Lower leg skin (tissue), 4 donors: ENCODE measurements at regions not wholly inside any gene's neighbourhood (a gene's known extent, or its start where the extent isn't known, plus 50 kb on each side); places are given as distances from the start of the nearest gene placed in this dataset.

Experiments used
- DNase-seq, 2 donors: peaks; one replicate each; pipeline ENCODE4 v3.0.0-alpha.2; 2019; ENCODE audit warnings: low spot score in 2 of 2
- H3K4me3 ChIP-seq: fragments of 200-600 bp; sonication (generic); 2 replicates; pipeline ENCODE4 v1.5.1; 2017; ENCODE audit warnings: mild to moderate bottlenecking, low read depth; ENCODE audit not compliant: poor library complexity, severe bottlenecking
- CTCF ChIP-seq, 3 donors: fragments of 450-650 bp; IDR thresholded peaks; one replicate each; pipeline ENCODE4 v1.5.1; 2016; ENCODE audit warnings: antibody characterized with exemption in 3 of 3, mild to moderate bottlenecking in 3 of 3, moderate library complexity in 2 of 3
- POLR2A ChIP-seq, 2 donors: fragments of 450-650 bp; IDR thresholded peaks; one replicate each; pipeline ENCODE4 v1.6.1; 2016 to 2017; ENCODE audit warnings: antibody characterized with exemption in 2 of 2, mild to moderate bottlenecking in 1 of 2, moderate library complexity in 1 of 2
- WGBS, 2 donors: methylation state at CpG; one replicate each; pipeline ENCODE4 v1.1.5; 2018; 5-methylcytosine and 5-hydroxymethylcytosine counted together
- intact Hi-C: fragments of 100-400 bp; cut with DNase I; formaldehyde crosslinking; loops from one replicate; pipeline ENCODE4 v1.15.0; 2023; ENCODE audit warnings: low total_unique reads

- WGBS, 2 donors = 82 to 83% methylated on average over 1 of the region's 1 CpG
- TF ChIP-seq CTCF (IDR thresholded peaks at IDR 0.05) (no peak), POLR2A (IDR thresholded peaks at IDR 0.05) (no peak)
- H3K4me3 ChIP-seq = no peak overlapping the region
- intact Hi-C loops = no loop called here
- no peak for DNase-seq
Observed at GRCh38 chr2:184026961-184027360, 571.4 kb upstream of the ZNF804A start.

DNA sequence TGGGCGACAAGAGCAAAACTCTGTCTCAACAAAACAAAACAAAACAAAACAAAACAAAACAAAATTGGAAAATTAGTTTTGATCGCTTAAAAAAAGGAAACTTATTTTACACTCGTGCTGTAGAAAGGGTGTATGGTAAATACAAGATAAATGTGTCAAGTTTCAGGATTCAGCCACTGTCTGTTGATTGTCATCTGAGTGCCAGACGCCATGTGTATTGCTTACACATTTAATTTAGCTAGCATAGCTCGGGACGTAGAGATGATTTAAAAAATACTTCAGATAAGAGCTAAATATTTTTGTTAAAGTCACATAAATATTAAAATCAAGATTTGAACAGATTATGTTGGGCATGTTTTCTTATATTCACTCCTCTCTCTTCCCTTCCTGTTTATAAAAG lies 568.1 kb upstream of the ZNF804A start:
- no peak for TF ChIP-seq CTCF (IDR thresholded peaks at IDR 0.05)
- TF ChIP-seq POLR2A (IDR thresholded peaks at IDR 0.05) = no peak
- no peak for DNase-seq
- intact Hi-C loops = no loop called here
- no peak overlapping the region for H3K4me3 ChIP-seq
- WGBS, 2 donors = 75 to 80% methylated on average over 6 of the region's 6 CpGs

DNA sequence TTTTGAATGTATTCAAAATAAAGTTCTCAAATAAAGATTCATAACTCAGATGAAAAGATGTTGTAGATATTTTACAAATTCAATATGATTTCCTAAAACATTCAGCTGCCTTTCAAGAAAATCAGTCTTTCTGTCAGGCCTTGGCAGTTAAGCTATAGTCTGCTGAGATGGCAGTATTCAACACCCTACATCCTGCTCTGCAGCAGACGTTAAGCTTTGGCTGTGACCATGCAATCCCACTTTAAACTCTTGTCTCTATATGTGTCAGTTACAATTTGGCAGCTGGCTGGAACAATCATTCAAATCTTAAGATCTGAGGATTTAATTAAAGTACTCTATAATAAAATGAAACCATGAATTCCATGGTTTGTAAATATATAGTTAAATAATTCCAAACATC lies 567.3 kb upstream of the ZNF804A start:
- H3K4me3 ChIP-seq = no peak overlapping the region
- DNase-seq = no peak
- 30 to 38% methylated on average over 1 of the region's 1 CpG for WGBS, 2 donors
- intact Hi-C loops = no loop called here
- TF ChIP-seq CTCF (IDR thresholded peaks at IDR 0.05) = no peak
- no peak for TF ChIP-seq POLR2A (IDR thresholded peaks at IDR 0.05)

DNA sequence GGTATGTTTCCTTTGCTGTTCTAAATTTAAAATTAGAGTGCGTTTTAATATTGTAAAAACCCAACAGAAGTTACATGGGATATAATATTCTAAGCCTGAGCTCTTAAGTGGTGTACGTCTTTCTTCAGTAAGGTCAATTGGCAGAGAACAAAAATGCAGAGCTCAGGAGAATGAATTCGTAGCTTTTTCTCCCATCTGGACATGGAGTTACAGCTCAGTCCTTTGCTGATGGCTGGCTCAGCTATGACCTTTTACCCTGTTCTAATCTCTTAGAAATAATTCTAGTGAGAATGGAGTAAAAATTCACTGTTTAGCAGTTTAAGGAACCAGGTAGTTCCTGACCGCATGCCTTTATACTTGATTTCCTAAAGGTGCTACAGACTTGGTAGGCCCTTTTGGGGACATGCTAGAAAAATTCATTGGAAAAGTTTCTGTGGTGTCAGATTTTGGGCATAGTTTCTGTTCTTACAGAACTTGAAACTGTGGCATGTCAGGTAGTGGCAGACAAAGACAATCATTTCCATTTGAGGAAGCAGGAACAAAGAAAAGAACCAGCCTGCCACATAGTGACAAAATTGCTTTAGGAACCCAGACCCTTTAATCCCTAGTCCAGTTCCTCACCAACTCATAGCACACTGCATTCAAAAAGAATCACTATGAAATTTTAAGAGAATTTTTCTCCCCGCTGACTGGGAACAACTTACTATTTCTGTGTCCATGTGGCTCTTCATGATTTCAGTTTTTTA lies 566.8 kb upstream of the ZNF804A start:
- intact Hi-C loops = no loop called here
- H3K4me3 ChIP-seq = no peak overlapping the region
- TF ChIP-seq POLR2A (IDR thresholded peaks at IDR 0.05) (no peak), CTCF (IDR thresholded peaks at IDR 0.05) (no peak)
- DNase-seq = no peak
- WGBS, 2 donors = 80 to 83% methylated on average over 5 of the region's 5 CpGs

- TF ChIP-seq CTCF (IDR thresholded peaks at IDR 0.05) = no peak
- TF ChIP-seq POLR2A (IDR thresholded peaks at IDR 0.05) = no peak
- WGBS, 2 donors = 69 to 71% methylated on average over 4 of the region's 4 CpGs
- no peak overlapping the region for H3K4me3 ChIP-seq
- no peak for DNase-seq
- intact Hi-C loops = no loop called here
Observed at GRCh38 chr2:184032983-184033382, 565.3 kb upstream of the ZNF804A start.

DNA sequence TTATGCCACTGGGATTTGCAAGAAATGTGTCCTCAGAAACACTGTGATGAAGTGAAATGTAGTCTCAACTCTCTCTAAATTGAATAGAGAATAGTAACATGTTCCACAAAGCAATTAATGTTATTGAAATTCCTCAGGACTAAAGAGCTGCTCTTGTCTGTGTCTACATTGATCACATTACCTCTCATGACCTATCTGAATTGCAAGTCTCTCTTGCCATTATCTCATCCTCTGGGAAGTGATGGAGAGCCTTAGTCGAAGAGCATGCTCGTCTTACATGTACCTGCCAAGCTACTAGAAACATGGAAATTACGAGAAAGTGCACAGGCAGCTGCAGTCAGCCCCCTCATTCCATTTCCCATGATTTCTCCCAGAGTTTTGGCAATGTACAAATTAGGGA lies 561.1 kb upstream of the ZNF804A start:
- intact Hi-C loops = no loop called here
- 77 to 81% methylated on average over 3 of the region's 3 CpGs for WGBS, 2 donors
- no peak overlapping the region for H3K4me3 ChIP-seq
- DNase-seq = no peak
- no peak for TF ChIP-seq CTCF (IDR thresholded peaks at IDR 0.05)
- TF ChIP-seq POLR2A (IDR thresholded peaks at IDR 0.05) = no peak
